ENCODE measurements at regions not wholly inside any gene's neighbourhood (a gene's known extent, or its start where the extent isn't known, plus 50 kb on each side); places are given as distances from the start of the nearest gene placed in this dataset.

GRCh38 chr1:105398909-105399308 is 1649.2 kb downstream of the AMY1C start:
- TF ChIP-seq CTCF (conservative IDR thresholded peaks at IDR 0.05; ENCODE audit: low read depth, low read length) (no peak), EZH2 (IDR thresholded peaks at IDR 0.05; ENCODE audit: borderline replicate concordance, low read depth, low read length, poor library complexity, severe bottlenecking) (no peak)

Measured in A673 (cell line).